Right forelimb (tissue), 1 donor: ENCODE measurements at regions not wholly inside any gene's neighbourhood (a gene's known extent, or its start where the extent isn't known, plus 50 kb on each side); places are given as distances from the start of the nearest gene placed in this dataset.
A peak's percentile ranks its signal among the peaks of the same experiment; 100 is the strongest.
"Not testable (repeated sequence)": the region's sequence is repeated elsewhere in the genome, so short reads cannot be mapped to it uniquely, and the experiment has no call there.

Source experiments
- DNase-seq: peaks from one replicate; pipeline ENCODE4 v3.0.0-alpha.2; 2018

- DNase-seq: no peak
These were observed 103.1 kb downstream of the KIF4B start for GRCh38 chr5:155116456-155117251.

DNA sequence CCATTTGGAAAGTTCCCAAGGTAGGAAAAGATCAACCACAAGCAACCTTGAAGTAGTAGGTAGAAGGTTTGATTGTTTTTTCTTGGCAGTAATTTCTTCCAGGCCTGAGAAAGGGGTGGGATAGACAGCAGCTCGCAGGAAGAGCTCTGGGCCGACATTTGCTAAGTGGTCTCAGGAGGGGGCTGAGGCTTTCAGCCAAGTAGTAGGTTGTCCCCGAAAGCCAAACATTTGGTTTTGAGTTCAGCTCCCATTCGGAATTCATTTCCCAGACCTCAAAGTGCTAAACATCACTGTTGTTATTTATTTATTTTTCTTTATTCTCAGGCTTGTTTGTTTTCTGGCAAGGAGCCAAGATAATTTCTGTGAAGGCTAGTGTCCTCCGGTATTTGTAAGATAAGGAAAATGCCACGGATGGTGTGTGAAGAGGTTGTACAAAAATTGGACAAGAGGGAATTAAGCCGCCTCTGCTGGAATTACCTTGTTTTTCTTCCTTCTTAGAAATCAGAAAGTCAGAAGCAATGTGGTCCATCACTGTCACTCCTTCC is 112.1 kb downstream of the KIF4B start:
- DNase-seq: peak; percentile 59

- no peak for DNase-seq
These were observed 113.0 kb downstream of the KIF4B start for GRCh38 chr5:155126573-155126972.

DNA sequence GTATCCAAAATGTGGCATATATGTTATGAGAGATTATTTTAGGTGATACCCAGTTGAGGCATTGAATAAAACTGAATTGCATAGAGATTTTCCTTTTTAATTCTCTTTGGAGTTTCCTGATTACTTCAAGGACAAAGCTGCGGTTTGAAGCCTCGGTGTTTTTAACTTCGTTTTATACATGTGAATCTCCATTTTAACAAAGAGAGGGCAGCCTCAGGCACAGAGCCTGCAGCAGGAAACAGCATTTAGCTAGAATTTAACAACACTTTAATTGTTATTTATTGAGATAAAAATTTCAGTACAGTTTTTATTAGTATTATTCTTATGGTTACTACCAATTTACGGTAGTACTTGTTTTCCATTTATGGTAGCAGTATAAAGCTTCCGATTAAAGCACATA is 114.0 kb downstream of the KIF4B start:
- no peak for DNase-seq

DNA sequence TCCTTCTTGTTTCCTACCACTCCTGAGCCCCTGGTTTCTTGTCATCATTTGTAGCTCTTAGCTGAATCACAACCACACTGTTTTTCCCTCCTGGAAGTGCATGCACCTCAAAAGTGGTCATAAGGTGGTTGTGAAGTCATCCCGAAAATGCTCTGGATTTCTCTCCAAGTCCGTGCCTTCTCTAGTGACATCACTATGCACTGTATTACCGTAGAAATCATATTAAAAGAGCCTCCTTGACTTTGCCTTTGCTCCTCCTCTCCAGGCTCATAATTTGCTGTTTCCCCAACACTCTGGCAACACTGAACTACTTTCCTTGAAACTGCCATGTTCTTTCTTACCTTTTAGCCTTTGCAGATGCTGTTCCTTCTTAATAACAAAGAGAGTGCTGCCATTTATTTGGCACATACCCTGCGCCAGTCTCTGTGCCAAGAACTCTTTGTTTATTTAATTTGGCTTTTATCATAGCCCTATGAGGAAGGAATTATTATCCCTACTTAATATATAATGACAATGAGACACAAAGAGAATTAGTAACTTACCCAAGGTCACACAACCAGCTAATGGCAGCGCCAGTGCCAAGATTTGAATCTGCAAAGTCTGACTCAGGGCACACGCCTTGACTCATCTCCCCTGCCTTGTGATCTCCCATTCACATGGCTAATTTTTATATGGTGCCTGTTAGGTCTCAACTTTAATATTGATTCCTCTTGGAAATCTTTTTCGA is 115.4 kb downstream of the KIF4B start:
- no peak for DNase-seq

DNA sequence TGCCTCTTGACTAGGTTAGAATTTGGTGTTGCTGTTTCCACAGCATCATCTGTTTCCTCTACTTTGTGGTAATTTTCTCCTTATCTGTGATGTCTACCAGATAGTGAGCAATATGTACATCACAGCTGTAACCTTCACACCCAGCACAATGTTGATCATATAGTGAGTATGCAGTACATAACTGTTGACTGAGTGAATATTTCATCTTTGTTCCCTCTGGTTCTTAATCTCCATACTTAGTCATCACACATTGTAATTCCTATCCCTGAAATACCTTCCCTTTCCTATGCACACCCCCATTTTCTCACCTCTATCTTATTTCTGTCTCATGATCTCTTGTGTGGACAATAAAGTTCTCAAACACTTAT is 115.9 kb downstream of the KIF4B start:
- DNase-seq: no peak

- no peak for DNase-seq
These were observed 120.6 kb downstream of the KIF4B start for GRCh38 chr5:155134130-155134529.

- no peak for DNase-seq
These were observed 122.8 kb downstream of the KIF4B start for GRCh38 chr5:155136216-155136850.

DNA sequence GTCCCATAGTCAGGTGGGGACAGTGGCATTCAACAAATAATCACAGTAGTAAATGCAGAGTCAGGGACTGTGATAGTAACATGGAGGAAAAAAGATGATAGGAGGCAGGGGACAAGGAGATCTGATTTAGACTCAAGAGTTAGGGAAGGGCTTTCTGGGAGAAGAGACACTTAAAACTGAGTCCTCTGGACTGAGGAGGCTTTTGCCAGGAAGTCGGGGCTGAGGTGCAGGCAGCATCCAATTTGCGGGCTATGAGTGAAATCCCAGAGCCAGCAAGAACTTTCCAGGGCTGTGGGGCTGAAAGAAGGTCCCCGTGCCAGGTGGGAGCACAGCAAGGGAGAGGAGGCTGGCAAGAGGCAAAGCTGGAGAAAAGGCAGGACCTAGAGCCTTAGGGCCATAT is 124.1 kb downstream of the KIF4B start:
- no peak for DNase-seq

- no peak for DNase-seq
These were observed 127.1 kb downstream of the KIF4B start for GRCh38 chr5:155140646-155141045.

GRCh38 chr5:155144956-155145355 is 131.4 kb downstream of the KIF4B start:
- DNase-seq: no peak

DNA sequence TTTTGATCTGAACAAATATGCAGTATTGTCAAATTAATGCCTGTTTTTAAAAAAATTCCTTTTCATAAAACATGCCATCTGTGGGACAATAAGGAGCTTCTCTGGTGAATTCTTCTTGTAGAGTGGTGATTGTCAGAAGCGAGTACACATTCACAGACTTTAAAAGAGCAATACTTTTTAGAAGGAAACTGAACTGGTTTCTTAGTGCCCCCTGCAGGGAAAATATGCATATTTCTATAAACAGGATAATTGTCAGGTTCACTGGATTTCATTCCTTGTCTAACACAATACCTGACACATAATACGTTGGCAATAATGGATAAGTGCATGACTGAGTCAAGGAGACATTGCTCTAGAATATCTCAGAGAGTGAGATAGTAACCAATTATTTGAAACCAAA is 133.7 kb downstream of the KIF4B start:
- DNase-seq: no peak

DNA sequence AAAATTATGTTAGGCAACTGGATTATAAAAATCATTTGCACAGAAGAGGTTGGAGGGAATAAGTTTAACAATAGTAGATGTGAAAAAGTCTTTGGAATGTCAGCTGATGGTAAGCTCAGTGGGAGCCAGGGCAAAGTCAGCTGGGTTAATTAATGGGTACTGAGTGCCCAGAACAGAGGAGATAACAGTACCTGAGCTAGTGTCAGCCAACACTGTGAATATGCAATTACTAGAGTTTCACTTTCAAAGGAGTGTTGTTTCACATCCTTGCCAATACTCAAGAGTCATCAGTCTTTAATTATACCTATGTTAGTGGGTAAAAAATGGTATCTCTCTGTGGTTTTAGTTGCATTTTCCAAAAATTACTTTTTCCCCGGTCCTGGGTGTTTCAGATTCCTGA is 135.1 kb downstream of the KIF4B start:
- DNase-seq: no peak

- DNase-seq: no peak
These were observed 136.5 kb downstream of the KIF4B start for GRCh38 chr5:155150012-155150411.

- DNase-seq: no peak
These were observed 141.4 kb downstream of the KIF4B start for GRCh38 chr5:155154973-155155372.

DNA sequence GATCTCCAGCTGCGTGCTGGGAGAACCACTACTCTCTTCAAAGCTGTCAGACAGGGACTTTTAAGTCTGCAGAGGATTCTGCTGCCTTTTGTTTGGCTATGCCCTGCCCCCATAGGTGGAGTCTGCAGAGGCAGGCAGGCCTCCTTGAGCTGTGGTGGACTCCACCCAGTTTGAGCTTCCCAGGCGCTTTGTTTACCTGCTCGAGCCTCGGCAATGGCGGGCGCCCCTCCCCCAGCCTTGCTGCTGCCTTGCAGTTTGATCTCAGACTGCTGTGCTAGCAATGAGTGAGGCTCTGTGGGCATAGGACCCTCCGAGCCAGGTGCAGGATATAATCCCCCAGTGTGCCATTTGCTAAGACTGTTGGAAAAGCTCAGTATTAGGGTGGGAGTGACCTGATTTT is 149.5 kb downstream of the KIF4B start:
- not testable (repeated sequence) for DNase-seq

DNA sequence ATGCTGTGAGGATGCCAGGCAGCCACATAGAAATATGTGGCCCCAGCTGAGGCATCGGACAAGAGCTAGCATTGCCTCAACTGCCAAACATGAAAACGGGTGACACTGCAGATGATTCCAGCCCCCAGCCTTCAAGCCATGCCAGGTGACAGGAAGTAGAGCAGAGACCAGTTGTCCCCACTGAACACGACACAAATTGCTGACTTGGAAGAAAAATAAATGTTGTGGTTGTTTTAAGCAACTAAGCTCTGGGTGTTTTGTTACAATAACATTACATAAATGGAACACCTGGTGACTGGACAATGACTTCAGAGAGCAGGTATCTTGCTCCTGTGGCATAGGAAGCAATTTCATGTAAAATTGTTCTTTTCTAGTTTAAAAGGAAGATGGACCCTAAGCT is 154.2 kb downstream of the KIF4B start:
- DNase-seq: no peak

DNA sequence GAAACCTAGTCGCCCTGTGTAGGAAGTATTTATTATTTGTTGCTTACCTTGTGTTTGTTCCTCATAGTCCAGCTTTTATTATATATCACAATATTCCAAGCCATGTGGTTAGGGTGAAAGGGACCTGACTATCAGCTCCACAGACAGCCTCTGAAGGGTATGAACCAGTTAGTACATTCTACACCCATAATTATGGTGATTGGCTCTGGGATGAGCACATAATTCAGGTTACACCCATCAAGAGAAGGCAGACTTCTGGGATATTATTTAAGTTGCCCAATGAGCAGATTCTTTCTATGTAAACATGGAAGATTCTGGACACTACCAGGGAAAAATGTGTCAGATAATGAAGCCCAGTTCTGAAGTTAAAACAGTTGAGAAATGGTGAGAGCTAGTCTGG is 168.0 kb downstream of the KIF4B start:
- DNase-seq: no peak

GRCh38 chr5:155189476-155189875 is 175.9 kb downstream of the KIF4B start:
- DNase-seq: no peak

GRCh38 chr5:155189981-155190380 is 176.4 kb downstream of the KIF4B start:
- no peak for DNase-seq

DNA sequence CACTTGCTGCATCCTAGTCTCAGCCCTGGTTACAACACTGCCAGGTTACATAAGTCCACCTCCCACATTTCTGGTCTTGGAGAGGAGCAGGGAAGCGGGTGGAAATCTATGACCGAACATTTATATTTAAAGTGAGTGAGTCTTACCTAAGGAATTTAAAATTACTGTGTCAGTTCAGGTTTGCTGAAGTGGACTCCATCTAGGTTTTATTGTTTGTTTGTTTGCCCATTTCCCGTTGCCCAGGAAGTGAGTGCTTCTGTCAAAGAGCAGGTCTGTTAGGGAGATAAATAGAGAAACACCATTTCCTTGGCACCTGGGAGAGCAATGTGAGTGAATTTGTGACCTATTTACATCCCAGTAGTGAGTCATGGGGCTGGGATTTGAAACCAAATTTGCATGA is 179.5 kb downstream of the KIF4B start:
- no peak for DNase-seq

- DNase-seq: no peak
These were observed 180.0 kb downstream of the KIF4B start for GRCh38 chr5:155193483-155194107.

GRCh38 chr5:155200608-155201007 is 187.1 kb downstream of the KIF4B start:
- DNase-seq: no peak
